ENCODE measurements at regions not wholly inside any gene's neighbourhood (a gene's known extent, or its start where the extent isn't known, plus 50 kb on each side); places are given as distances from the start of the nearest gene placed in this dataset.

DNA sequence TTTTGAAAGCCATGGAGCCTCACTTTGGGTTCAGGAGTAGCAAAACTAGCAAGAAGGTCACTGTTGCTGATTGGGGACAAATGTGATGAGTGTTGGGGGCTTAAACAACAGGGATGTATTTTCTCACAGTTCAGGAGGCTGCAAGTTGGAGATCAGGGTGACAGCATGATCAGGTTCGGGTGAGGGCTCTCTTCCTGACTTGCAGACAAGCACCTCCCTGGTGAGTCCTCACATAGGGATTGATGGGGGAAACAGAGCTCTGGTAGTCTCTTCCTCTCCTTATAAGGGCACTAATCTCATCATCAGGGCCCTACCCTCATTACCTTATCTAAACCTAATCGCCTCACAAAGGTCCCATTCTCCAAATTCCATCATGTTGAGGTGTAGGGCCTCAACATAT lies 179.2 kb downstream of the TSHZ3 start:
- FAIRE-seq, result no peak
- WGBS, 3 donors, result 57 to 72% (median 62%) methylated on average over 2 of the region's 2 CpGs

DNA sequence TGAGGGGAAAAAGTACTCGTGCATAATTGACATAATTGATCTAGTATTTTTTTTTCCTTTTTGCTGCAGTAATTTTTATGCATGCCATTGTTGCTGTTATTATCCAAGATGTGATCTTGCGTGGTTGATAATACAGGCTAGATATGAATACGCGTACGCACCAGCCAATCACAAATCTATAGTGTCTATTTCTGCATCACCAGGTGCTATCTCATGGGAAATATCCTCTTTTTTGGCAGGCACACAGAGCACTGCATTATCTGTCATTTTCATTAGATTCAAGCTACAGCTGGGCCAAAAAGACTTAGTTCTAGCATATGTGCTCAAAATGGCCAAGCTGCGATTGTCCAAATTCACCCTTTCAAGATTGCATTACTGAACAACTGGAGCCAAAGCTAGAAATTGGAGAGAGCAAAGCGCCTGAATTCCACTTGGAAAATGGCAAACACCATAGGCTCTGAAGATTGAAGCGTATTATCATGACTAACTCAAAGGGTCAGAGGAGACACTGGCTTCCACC lies 181.1 kb downstream of the TSHZ3 start:
- DNase-seq, result no peak
- Histone ChIP-seq H3K9me3 (ENCODE audit: control insufficient read depth in 2 of 2, insufficient read depth in 1 of 2, low read depth in 1 of 2, low read length in 1 of 2) (no peaks in the 10 kb centered on the region), H3K36me3 (ENCODE audit: control insufficient read depth in 3 of 3, insufficient read depth in 2 of 3, low read depth in 1 of 3, low read length in 3 of 3) (no peaks in the 10 kb centered on the region), H3K27me3 (ENCODE audit: control insufficient read depth in 3 of 3, insufficient read depth in 3 of 3, low read length in 3 of 3) (peaks cover 0 to 4% (median 2%) of the 10 kb centered on the region in 3 donors), H3K4me3 (ENCODE audit: low read depth in 1 of 3, low read length in 3 of 3) (no peak overlapping the region), H3K27ac (ENCODE audit: low read depth in 1 of 3, low read length in 2 of 3) (no peak overlapping the region), H3K4me1 (ENCODE audit: control insufficient read depth in 3 of 3, insufficient read depth in 2 of 3, low read depth in 1 of 3, low read length in 2 of 3) (no peaks in the 10 kb centered on the region)
- FAIRE-seq, result no peak
- 72 to 79% (median 75%) methylated on average over 8 of the region's 8 CpGs for WGBS, 3 donors

More for the DNA sequence above, 179.2 kb downstream of the TSHZ3 start:
- no peaks in the 10 kb centered on the region for H3K9me3 ChIP-seq (ENCODE audit: control insufficient read depth in 2 of 2, insufficient read depth in 1 of 2, low read depth in 1 of 2, low read length in 1 of 2)
- H3K4me3 ChIP-seq (ENCODE audit: low read depth in 1 of 3, low read length in 3 of 3), result no peak overlapping the region
- no peaks in the 10 kb centered on the region for H3K4me1 ChIP-seq (ENCODE audit: control insufficient read depth in 3 of 3, insufficient read depth in 2 of 3, low read depth in 1 of 3, low read length in 2 of 3)
- H3K27me3 ChIP-seq (ENCODE audit: control insufficient read depth in 3 of 3, insufficient read depth in 3 of 3, low read length in 3 of 3), result no peaks in the 10 kb centered on the region
- DNase-seq, result no peak
- H3K36me3 ChIP-seq (ENCODE audit: control insufficient read depth in 3 of 3, insufficient read depth in 2 of 3, low read depth in 1 of 3, low read length in 3 of 3), result no peaks in the 10 kb centered on the region
- H3K27ac ChIP-seq (ENCODE audit: low read depth in 1 of 3, low read length in 2 of 3), result no peak overlapping the region

DNA sequence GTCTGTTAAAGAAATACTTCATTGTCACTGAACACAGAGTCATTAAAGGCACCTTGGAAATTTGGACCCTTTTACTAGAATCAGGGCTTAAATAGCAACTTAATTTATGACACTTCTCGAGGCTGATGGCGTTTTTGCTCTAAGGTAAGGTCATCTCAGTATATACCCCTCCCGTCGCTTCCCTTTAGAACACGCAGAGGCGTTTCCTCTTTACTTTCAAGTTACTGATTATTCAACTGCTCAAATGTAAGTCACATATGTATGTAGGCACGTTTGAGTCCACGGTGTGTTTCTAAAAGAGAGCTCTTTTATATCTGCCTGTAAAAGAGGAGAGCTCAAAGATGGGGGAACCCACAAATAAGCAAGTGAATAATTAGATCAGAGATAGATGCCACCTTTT lies 181.5 kb downstream of the TSHZ3 start:
- WGBS, 3 donors, result 3 to 34% (median 16%) methylated on average over 8 of the region's 8 CpGs

DNA sequence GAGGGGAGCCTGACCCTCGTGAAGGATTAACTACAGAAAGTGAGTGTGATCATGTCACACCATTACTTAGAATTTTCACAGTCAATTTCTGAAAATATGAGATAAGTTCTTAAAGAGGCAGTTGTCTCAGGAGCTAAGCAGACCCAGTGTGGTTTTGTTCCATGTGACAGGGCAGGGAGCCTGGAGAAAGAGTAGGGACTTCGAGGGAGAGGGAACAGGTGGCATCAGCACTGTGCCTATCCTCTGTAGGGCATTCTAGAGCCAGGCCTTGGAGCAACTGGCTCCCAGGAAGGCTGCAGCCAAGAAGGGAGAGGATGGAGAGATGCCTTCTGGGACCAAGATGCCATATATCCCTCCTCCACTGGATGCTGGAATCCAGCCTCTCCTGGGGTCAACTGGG lies 183.0 kb downstream of the TSHZ3 start:
- H3K36me3 ChIP-seq (ENCODE audit: control insufficient read depth in 3 of 3, insufficient read depth in 2 of 3, low read depth in 1 of 3, low read length in 3 of 3), result no peaks in the 10 kb centered on the region
- peaks cover 0 to 4% (median 2%) of the 10 kb centered on the region in 3 donors for H3K27me3 ChIP-seq (ENCODE audit: control insufficient read depth in 3 of 3, insufficient read depth in 3 of 3, low read length in 3 of 3)
- no peak overlapping the region for H3K27ac ChIP-seq (ENCODE audit: low read depth in 1 of 3, low read length in 2 of 3)
- no peaks in the 10 kb centered on the region for H3K9me3 ChIP-seq (ENCODE audit: control insufficient read depth in 2 of 2, insufficient read depth in 1 of 2, low read depth in 1 of 2, low read length in 1 of 2)
- FAIRE-seq (no peak), DNase-seq (no peak)
- 42 to 61% (median 57%) methylated on average over 2 of the region's 2 CpGs for WGBS, 3 donors
- no peaks in the 10 kb centered on the region for H3K4me1 ChIP-seq (ENCODE audit: control insufficient read depth in 3 of 3, insufficient read depth in 2 of 3, low read depth in 1 of 3, low read length in 2 of 3)
- no peak overlapping the region for H3K4me3 ChIP-seq (ENCODE audit: low read depth in 1 of 3, low read length in 3 of 3)

More for the DNA sequence above, 181.5 kb downstream of the TSHZ3 start:
- FAIRE-seq (no peak), DNase-seq (no peak)
- Histone ChIP-seq H3K4me1 (ENCODE audit: control insufficient read depth in 3 of 3, insufficient read depth in 2 of 3, low read depth in 1 of 3, low read length in 2 of 3) (no peaks in the 10 kb centered on the region), H3K27ac (ENCODE audit: low read depth in 1 of 3, low read length in 2 of 3) (no peak overlapping the region), H3K36me3 (ENCODE audit: control insufficient read depth in 3 of 3, insufficient read depth in 2 of 3, low read depth in 1 of 3, low read length in 3 of 3) (no peaks in the 10 kb centered on the region), H3K4me3 (ENCODE audit: low read depth in 1 of 3, low read length in 3 of 3) (no peak overlapping the region), H3K27me3 (ENCODE audit: control insufficient read depth in 3 of 3, insufficient read depth in 3 of 3, low read length in 3 of 3) (peaks cover 0 to 4% (median 2%) of the 10 kb centered on the region in 3 donors), H3K9me3 (ENCODE audit: control insufficient read depth in 2 of 2, insufficient read depth in 1 of 2, low read depth in 1 of 2, low read length in 1 of 2) (no peaks in the 10 kb centered on the region)

DNA sequence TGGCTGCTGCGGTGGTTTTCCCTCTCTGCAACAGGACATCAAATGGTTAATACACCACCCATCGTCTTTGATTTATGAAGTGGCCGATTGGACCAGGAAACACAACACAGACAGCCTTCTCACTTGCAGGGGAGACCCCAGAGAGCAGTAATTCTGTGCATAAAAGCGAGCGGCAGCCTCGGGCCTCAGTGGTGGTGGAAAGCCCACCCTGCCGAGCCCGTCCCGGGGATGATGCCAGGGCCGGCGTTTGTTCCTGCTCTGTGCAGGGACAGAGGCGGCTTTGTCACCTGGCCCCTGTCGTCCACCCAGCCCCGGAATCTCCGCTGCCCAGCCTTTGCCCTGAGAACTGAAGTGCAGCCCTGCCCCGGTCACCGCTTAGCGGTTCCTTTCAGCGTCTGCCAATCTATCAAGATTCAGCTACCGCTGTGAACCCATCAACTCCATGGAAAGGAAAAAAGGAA lies 184.4 kb downstream of the TSHZ3 start:
- no peak overlapping the region for H3K4me3 ChIP-seq (ENCODE audit: low read depth in 1 of 3, low read length in 3 of 3)
- peaks cover 0 to 4% (median 2%) of the 10 kb centered on the region in 3 donors for H3K27me3 ChIP-seq (ENCODE audit: control insufficient read depth in 3 of 3, insufficient read depth in 3 of 3, low read length in 3 of 3)
- no peak for FAIRE-seq
- DNase-seq, result no peak
- no peaks in the 10 kb centered on the region for H3K4me1 ChIP-seq (ENCODE audit: control insufficient read depth in 3 of 3, insufficient read depth in 2 of 3, low read depth in 1 of 3, low read length in 2 of 3)
- WGBS, 3 donors, result 18 to 25% (median 18%) methylated on average over 19 to 20 of the region's 20 CpGs
- H3K27ac ChIP-seq (ENCODE audit: low read depth in 1 of 3, low read length in 2 of 3), result no peak overlapping the region
- H3K9me3 ChIP-seq (ENCODE audit: control insufficient read depth in 2 of 2, insufficient read depth in 1 of 2, low read depth in 1 of 2, low read length in 1 of 2), result no peaks in the 10 kb centered on the region
- no peaks in the 10 kb centered on the region for H3K36me3 ChIP-seq (ENCODE audit: control insufficient read depth in 3 of 3, insufficient read depth in 2 of 3, low read depth in 1 of 3, low read length in 3 of 3)

DNA sequence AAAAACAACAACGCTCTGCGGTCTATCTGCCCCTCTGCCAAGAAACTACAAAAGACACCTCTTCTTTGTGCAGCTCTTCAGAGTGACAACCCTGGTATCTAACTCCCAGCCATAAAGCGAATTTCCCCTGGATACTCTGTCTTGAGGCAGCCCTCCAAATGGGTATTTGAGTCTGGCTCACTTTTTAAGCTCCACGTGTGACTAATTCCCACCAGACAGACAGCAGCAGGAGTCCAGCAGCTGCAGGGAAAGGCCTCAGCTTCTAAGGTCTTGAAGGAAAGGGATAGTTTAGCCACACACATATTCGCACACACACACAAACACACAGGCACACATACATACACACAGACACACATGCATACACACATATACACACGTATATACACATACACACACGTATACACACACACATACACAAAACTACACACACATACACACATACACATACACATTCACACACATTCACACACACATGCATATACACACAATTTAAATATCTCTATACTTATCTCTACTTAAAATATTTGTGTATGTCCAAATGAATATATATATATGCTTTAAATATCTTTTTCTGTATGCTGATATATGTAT lies 188.8 kb downstream of the TSHZ3 start:
- Histone ChIP-seq H3K27ac (ENCODE audit: low read depth in 1 of 3, low read length in 2 of 3) (no peak overlapping the region), H3K9me3 (ENCODE audit: control insufficient read depth in 2 of 2, insufficient read depth in 1 of 2, low read depth in 1 of 2, low read length in 1 of 2) (no peaks in the 10 kb centered on the region), H3K27me3 (ENCODE audit: control insufficient read depth in 3 of 3, insufficient read depth in 3 of 3, low read length in 3 of 3) (peaks cover 0 to 4% (median 2%) of the 10 kb centered on the region in 3 donors), H3K4me3 (ENCODE audit: low read depth in 1 of 3, low read length in 3 of 3) (no peak overlapping the region), H3K36me3 (ENCODE audit: control insufficient read depth in 3 of 3, insufficient read depth in 2 of 3, low read depth in 1 of 3, low read length in 3 of 3) (no peaks in the 10 kb centered on the region), H3K4me1 (ENCODE audit: control insufficient read depth in 3 of 3, insufficient read depth in 2 of 3, low read depth in 1 of 3, low read length in 2 of 3) (no peaks in the 10 kb centered on the region)
- FAIRE-seq (no peak), DNase-seq (no peak)
- 78 to 81% (median 79%) methylated on average over 7 of the region's 7 CpGs for WGBS, 3 donors

DNA sequence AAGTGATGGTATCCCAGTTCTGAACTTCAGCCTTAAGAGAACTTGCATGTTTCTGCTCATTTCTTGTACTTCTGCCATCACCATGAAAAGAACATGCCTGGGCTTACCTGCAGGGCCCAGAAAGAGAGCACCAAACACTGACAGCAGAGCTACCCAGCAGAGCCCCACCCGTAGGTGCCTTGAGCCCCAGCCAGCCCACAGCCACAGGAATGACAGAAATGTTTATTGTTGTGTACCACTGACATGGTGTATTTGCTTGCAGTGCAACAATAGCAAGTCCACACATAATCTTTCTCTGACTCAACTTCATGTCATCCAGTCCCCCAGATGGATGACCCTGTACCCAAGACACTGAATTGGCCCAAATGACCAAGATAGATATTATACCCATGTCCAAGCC lies 195.2 kb downstream of the TSHZ3 start:
- FAIRE-seq (no peak), DNase-seq (no peak)
- Histone ChIP-seq H3K4me1 (ENCODE audit: control insufficient read depth in 3 of 3, insufficient read depth in 2 of 3, low read depth in 1 of 3, low read length in 2 of 3) (no peaks in the 10 kb centered on the region), H3K27me3 (ENCODE audit: control insufficient read depth in 3 of 3, insufficient read depth in 3 of 3, low read length in 3 of 3) (no peaks in the 10 kb centered on the region), H3K4me3 (ENCODE audit: low read depth in 1 of 3, low read length in 3 of 3) (no peak overlapping the region), H3K9me3 (ENCODE audit: control insufficient read depth in 2 of 2, insufficient read depth in 1 of 2, low read depth in 1 of 2, low read length in 1 of 2) (no peaks in the 10 kb centered on the region), H3K36me3 (ENCODE audit: control insufficient read depth in 3 of 3, insufficient read depth in 2 of 3, low read depth in 1 of 3, low read length in 3 of 3) (no peaks in the 10 kb centered on the region), H3K27ac (ENCODE audit: low read depth in 1 of 3, low read length in 2 of 3) (no peak overlapping the region)
- WGBS, 3 donors, result 79 to 88% (median 85%) methylated on average over 1 of the region's 1 CpG

DNA sequence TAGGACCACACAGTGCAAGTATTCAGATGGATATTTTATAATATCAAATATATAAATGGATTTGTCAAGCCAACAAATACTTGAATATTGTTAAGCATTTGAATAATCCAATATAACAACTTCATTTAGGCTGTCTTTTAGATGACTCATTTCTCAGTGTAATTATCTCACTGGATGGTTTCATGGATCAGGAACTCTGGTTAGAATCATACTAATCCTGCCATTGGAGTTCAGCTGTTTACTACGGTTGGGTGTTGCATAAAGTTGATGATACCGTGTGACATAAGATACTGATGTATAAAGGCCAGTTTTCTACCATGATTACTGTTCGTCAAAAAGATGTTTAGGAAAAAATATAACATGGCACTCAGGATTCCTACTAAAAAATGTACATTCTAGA lies 196.3 kb downstream of the TSHZ3 start:
- WGBS, 3 donors, result 87 to 94% (median 92%) methylated on average over 3 of the region's 3 CpGs
- H3K27ac ChIP-seq (ENCODE audit: low read depth in 1 of 3, low read length in 2 of 3), result no peak overlapping the region
- FAIRE-seq, result no peak

DNA sequence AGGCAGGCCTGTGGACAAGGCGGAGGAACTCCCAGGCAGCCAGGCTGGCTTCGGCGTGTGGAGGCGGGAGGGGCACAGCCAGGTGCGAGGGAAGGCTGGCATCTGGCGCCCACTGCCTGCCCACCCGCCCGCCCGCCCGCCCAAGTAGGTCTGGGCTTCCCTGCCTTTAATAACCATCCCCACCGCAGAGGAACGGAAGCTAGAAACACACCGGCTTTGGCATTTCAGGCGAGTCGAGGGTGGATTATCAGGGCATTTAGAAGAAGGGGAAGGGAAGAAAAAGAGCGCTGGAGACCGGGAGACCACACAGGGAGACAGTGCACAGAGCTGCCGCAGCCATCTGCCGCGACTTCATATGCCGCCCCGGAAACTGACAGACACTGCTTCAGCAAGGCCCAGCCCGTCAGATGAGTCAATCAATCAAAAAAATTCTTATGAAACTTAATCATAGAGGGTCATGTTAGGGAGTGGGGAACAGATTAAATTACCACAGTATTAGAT lies 199.7 kb downstream of the TSHZ3 start:
- no peak for FAIRE-seq
- Histone ChIP-seq H3K4me3 (ENCODE audit: low read depth in 1 of 3, low read length in 3 of 3) (no peak overlapping the region), H3K27ac (ENCODE audit: low read depth in 1 of 3, low read length in 2 of 3) (no peak overlapping the region), H3K27me3 (ENCODE audit: control insufficient read depth in 3 of 3, insufficient read depth in 3 of 3, low read length in 3 of 3) (no peaks in the 10 kb centered on the region), H3K4me1 (ENCODE audit: control insufficient read depth in 3 of 3, insufficient read depth in 2 of 3, low read depth in 1 of 3, low read length in 2 of 3) (no peaks in the 10 kb centered on the region), H3K36me3 (ENCODE audit: control insufficient read depth in 3 of 3, insufficient read depth in 2 of 3, low read depth in 1 of 3, low read length in 3 of 3) (no peaks in the 10 kb centered on the region), H3K9me3 (ENCODE audit: control insufficient read depth in 2 of 2, insufficient read depth in 1 of 2, low read depth in 1 of 2, low read length in 1 of 2) (no peaks in the 10 kb centered on the region)
- 74 to 93% (median 87%) methylated on average over 23 of the region's 23 CpGs for WGBS, 3 donors
- no peak for DNase-seq

More for the DNA sequence above, 196.3 kb downstream of the TSHZ3 start:
- no peak for DNase-seq
- Histone ChIP-seq H3K27me3 (ENCODE audit: control insufficient read depth in 3 of 3, insufficient read depth in 3 of 3, low read length in 3 of 3) (no peaks in the 10 kb centered on the region), H3K9me3 (ENCODE audit: control insufficient read depth in 2 of 2, insufficient read depth in 1 of 2, low read depth in 1 of 2, low read length in 1 of 2) (no peaks in the 10 kb centered on the region), H3K4me3 (ENCODE audit: low read depth in 1 of 3, low read length in 3 of 3) (no peak overlapping the region), H3K36me3 (ENCODE audit: control insufficient read depth in 3 of 3, insufficient read depth in 2 of 3, low read depth in 1 of 3, low read length in 3 of 3) (no peaks in the 10 kb centered on the region), H3K4me1 (ENCODE audit: control insufficient read depth in 3 of 3, insufficient read depth in 2 of 3, low read depth in 1 of 3, low read length in 2 of 3) (no peaks in the 10 kb centered on the region)
